ENCODE measurements at regions not wholly inside any gene's neighbourhood (a gene's known extent, or its start where the extent isn't known, plus 50 kb on each side); places are given as distances from the start of the nearest gene placed in this dataset.
A peak's percentile ranks its signal among the peaks of the same experiment; 100 is the strongest.

GRCh38 chr4:182150645-182151044 is 92.6 kb upstream of the TENM3 start:
- Histone ChIP-seq H3K27ac (no peak overlapping the region), H3K4me1 (replicated peaks in 1 of 2) (peaks cover 6 to 31% of the 10 kb centered on the region in 2 donors), H3K4me3 (no peak overlapping the region)
- 54 to 94% (median 84%) methylated on average over 3 of the region's 3 CpGs; no CpG with 5 or more reads in 7 of the 10 experiments for WGBS, 10 experiments
- in situ Hi-C loops (cut with MboI; ENCODE audit: low pct_unique_long_range_greater_than_20kb in 2 of 9, low sequenced_read_pairs in 9 of 9, unreplicated experiment in 9 of 9), result loop anchor here in 1 of 9 experiments (25.0 kb wide), 1 partner anchor 287 kb away; no protein-coding TSS in a partner anchor
- ATAC-seq (replicated peaks in 6 of 8), result peak in 1 of 8 experiments; percentile 56

DNA sequence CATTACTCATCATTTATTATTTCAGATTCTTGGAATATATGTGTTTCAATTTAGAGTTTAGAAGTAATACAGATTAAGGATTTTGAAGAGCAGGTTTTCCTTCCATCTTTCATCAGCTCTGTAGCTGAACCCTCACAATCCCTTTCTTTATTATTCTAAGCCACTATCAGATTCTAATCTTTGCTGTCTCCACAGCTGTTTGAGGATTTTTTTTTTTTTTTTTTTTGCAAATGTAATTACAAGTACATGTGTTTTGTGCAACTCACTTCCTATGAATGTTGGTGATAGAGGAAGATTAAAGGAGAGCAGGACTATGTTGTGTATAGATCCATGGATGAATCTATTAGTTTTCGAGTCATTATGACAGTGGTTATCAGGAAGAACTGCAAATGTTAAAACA is 87.4 kb upstream of the TENM3 start:
- H3K4me1 ChIP-seq (replicated peaks in 1 of 2), result peaks cover 0 to 4% of the 10 kb centered on the region in 2 donors
- ATAC-seq (replicated peaks in 6 of 8), result peak in 2 of 8 experiments; percentile 17 to 39
- H3K27ac ChIP-seq, result no peak overlapping the region
- in situ Hi-C loops (cut with MboI; ENCODE audit: low pct_unique_long_range_greater_than_20kb in 2 of 9, low sequenced_read_pairs in 9 of 9, unreplicated experiment in 9 of 9), result loop anchor here in 1 of 9 experiments (25.0 kb wide), 1 partner anchor 281 kb away; no protein-coding TSS in a partner anchor
- H3K4me3 ChIP-seq, result no peak overlapping the region
- WGBS, 10 experiments, result 0 to 100% (median 89%) methylated on average over 1 of the region's 1 CpG; no CpG with 5 or more reads in 1 of the 10 experiments

DNA sequence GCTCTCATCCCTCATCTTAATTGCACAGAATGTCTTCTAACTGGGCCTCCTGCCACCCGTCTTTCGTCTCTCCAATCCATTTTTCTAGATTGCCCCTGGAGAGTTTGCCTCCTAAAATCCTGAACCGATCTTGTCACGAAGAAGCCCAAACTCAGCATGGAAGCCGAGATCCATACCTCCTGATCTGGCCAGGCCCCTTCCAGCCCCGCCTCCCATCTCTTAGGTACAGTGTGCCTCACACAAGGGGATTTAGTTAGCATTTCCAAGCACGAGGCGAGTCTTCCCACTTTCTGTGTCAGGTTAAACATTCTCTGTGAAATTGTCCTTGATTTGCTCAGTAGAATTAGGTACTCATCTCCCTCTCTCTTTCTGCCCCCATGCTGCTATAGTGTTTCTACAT is 80.0 kb upstream of the TENM3 start:
- no peak overlapping the region for H3K27ac ChIP-seq
- H3K4me3 ChIP-seq, result no peak overlapping the region
- no peak for ATAC-seq (replicated peaks in 6 of 8)
- in situ Hi-C loops (cut with MboI; ENCODE audit: low pct_unique_long_range_greater_than_20kb in 2 of 9, low sequenced_read_pairs in 9 of 9, unreplicated experiment in 9 of 9), result loop anchor here in 1 of 9 experiments (25.0 kb wide), 1 partner anchor 274 kb away; no protein-coding TSS in a partner anchor
- H3K4me1 ChIP-seq (replicated peaks in 1 of 2), result no peaks in the 10 kb centered on the region
- WGBS, 10 experiments, result 21 to 100% (median 74%) methylated on average over 1 to 7 of the region's 8 CpGs

DNA sequence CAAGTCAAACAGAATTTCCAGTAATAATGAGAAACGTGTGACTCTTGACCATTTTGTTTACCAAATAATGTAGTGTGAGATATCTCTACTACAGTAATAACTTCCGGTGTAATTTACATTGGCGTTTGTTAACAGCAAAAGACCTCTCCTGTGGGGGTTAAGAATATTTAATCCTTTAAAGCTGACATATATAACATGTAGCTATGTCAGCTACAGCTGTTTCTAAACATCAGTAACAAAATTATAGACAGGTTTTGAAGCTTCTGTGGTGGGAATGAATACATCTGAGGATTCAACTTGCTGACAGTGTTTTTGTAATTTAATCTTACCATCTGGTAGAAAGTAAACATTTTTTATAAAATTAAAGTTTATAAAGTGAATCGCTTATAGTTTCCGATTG is 73.6 kb upstream of the TENM3 start:
- whole genome bisulfite sequencing, 10 experiments, result 28 to 96% (median 82%) methylated on average over 1 to 5 of the region's 5 CpGs

DNA sequence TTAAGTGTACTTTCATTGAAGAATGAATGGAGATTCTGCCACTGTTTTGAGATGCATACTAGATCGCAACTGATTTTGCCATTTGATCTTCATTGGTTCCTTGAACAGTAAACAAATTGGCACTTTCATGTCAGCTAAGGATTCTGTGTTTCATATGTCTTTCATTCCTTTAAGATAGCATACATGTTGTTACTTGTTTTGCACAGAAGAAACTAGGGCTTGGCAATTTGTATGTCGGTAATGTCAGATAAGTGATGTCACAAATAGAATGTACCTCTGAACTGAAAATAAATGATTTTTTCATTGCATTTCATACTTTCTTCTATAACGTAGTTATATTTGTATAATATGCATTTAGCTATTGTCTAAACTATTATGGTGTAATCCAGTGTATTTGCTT is 73.2 kb upstream of the TENM3 start:
- in situ Hi-C loops (cut with MboI; ENCODE audit: low pct_unique_long_range_greater_than_20kb in 2 of 9, low sequenced_read_pairs in 9 of 9, unreplicated experiment in 9 of 9), result loop anchor here in 1 of 9 experiments (25.0 kb wide), 1 partner anchor 267 kb away; no protein-coding TSS in a partner anchor
- WGBS, 10 experiments, result 48 to 100% (median 78%) methylated on average over 2 to 3 of the region's 3 CpGs; no CpG with 5 or more reads in 1 of the 10 experiments
- Histone ChIP-seq H3K4me1 (replicated peaks in 1 of 2) (peaks cover 0 to 5% of the 10 kb centered on the region in 2 donors), H3K4me3 (no peak overlapping the region), H3K27ac (no peak overlapping the region)
- no peak for ATAC-seq (replicated peaks in 6 of 8)

More for the DNA sequence above, 73.6 kb upstream of the TENM3 start:
- in situ Hi-C loops (cut with MboI; ENCODE audit: low pct_unique_long_range_greater_than_20kb in 2 of 9, low sequenced_read_pairs in 9 of 9, unreplicated experiment in 9 of 9), result loop anchor here in 1 of 9 experiments (25.0 kb wide), 1 partner anchor 268 kb away; no protein-coding TSS in a partner anchor
- ATAC-seq (replicated peaks in 6 of 8), result no peak
- Histone ChIP-seq H3K4me3 (no peak overlapping the region), H3K27ac (no peak overlapping the region), H3K4me1 (replicated peaks in 1 of 2) (peaks cover 0 to 3% of the 10 kb centered on the region in 2 donors)

DNA sequence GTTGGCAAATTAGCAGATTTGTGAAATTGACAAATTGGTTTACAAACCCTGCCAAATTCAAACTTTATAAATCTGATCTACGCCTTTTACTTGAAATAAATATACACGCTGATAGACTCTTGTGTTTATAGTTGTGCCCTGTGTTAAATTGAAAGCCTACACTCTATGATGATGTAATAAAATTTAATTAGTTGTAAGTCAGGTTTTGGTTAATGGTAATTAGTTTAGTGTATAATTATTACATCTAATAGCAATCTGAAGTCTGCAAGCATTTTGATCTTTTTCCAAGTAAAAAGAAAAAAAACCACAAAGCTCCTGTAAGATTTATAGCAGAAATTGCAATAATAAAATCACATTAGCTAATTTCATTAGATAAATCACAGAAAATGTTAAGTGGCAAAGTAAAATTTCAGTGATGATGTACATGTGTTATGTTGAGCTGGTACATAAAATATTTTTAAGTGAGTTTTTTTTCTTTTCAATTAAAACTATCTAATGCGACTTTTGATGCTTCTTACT is 72.7 kb upstream of the TENM3 start:
- WGBS, 10 experiments, result 18 to 100% (median 95%) methylated on average over 1 to 3 of the region's 3 CpGs; no CpG with 5 or more reads in 1 of the 10 experiments
- in situ Hi-C loops (cut with MboI; ENCODE audit: low pct_unique_long_range_greater_than_20kb in 2 of 9, low sequenced_read_pairs in 9 of 9, unreplicated experiment in 9 of 9), result loop anchor here in 1 of 9 experiments (25.0 kb wide), 1 partner anchor 267 kb away; no protein-coding TSS in a partner anchor

GRCh38 chr4:182174979-182175378 is 68.2 kb upstream of the TENM3 start:
- 75 to 100% (median 94%) methylated on average over 1 of the region's 1 CpG; no CpG with 5 or more reads in 2 of the 10 experiments for WGBS, 10 experiments
- ATAC-seq (replicated peaks in 6 of 8), result no peak
- no peak overlapping the region for H3K27ac ChIP-seq
- in situ Hi-C loops (cut with MboI; ENCODE audit: low pct_unique_long_range_greater_than_20kb in 2 of 9, low sequenced_read_pairs in 9 of 9, unreplicated experiment in 9 of 9), result loop anchor here in 1 of 9 experiments (25.0 kb wide), 1 partner anchor 262 kb away; no protein-coding TSS in a partner anchor
- H3K4me3 ChIP-seq, result no peak overlapping the region
- H3K4me1 ChIP-seq (replicated peaks in 1 of 2), result peaks cover 4 to 32% of the 10 kb centered on the region in 2 donors

More for the DNA sequence above, 72.7 kb upstream of the TENM3 start:
- H3K4me1 ChIP-seq (replicated peaks in 1 of 2), result peaks cover 0 to 8% of the 10 kb centered on the region in 2 donors
- no peak overlapping the region for H3K4me3 ChIP-seq
- no peak overlapping the region for H3K27ac ChIP-seq
- ATAC-seq (replicated peaks in 6 of 8), result no peak

GRCh38 chr4:182175788-182176519 is 67.2 kb upstream of the TENM3 start:
- 28 to 91% (median 80%) methylated on average over 3 to 18 of the region's 19 CpGs for WGBS, 10 experiments
- Histone ChIP-seq H3K4me1 (replicated peaks in 1 of 2) (peaks cover 4 to 34% of the 10 kb centered on the region in 2 donors), H3K27ac (no peak overlapping the region), H3K4me3 (no peak overlapping the region)
- peak in 2 of 8 experiments; percentile 18 to 42 for ATAC-seq (replicated peaks in 6 of 8)
- in situ Hi-C loops (cut with MboI; ENCODE audit: low pct_unique_long_range_greater_than_20kb in 2 of 9, low sequenced_read_pairs in 9 of 9, unreplicated experiment in 9 of 9), result no loop called here

GRCh38 chr4:182177166-182177565 is 66.0 kb upstream of the TENM3 start:
- Histone ChIP-seq H3K4me3 (no peak overlapping the region), H3K4me1 (replicated peaks in 1 of 2) (peaks cover 7 to 41% of the 10 kb centered on the region in 2 donors), H3K27ac (no peak overlapping the region)
- in situ Hi-C loops (cut with MboI; ENCODE audit: low pct_unique_long_range_greater_than_20kb in 2 of 9, low sequenced_read_pairs in 9 of 9, unreplicated experiment in 9 of 9), result no loop called here
- 57 to 100% (median 92%) methylated on average over 1 to 6 of the region's 6 CpGs; no CpG with 5 or more reads in 2 of the 10 experiments for WGBS, 10 experiments
- ATAC-seq (replicated peaks in 6 of 8), result no peak

DNA sequence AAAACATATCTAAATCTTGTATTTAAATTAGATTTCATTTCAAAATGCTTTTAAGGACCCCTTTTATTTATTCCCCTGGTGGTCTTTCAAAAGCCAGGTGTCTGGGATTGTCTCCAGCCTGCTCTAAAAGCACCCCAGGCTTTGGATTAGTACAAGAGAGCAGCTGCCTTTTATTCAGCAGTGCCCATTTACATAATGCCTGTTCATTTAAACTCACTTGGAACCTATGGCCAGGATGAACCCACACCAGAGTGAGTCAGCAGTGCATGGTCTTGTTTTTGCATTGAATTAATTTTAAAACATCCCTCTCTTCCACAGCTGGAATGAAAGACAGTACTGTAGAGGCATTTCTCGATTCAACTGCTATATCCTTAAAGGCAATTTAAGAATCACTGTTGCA is 64.1 kb upstream of the TENM3 start:
- Histone ChIP-seq H3K4me1 (replicated peaks in 1 of 2) (peaks cover 7 to 41% of the 10 kb centered on the region in 2 donors), H3K27ac (no peak overlapping the region), H3K4me3 (no peak overlapping the region)
- 0 to 40% (median 14%) methylated on average over 1 of the region's 1 CpG; no CpG with 5 or more reads in 1 of the 10 experiments for WGBS, 10 experiments
- in situ Hi-C loops (cut with MboI; ENCODE audit: low pct_unique_long_range_greater_than_20kb in 2 of 9, low sequenced_read_pairs in 9 of 9, unreplicated experiment in 9 of 9), result no loop called here
- peak; percentile 83 to 99 (median 97) for ATAC-seq (replicated peaks in 6 of 8)

- in situ Hi-C loops (cut with MboI; ENCODE audit: low pct_unique_long_range_greater_than_20kb in 2 of 9, low sequenced_read_pairs in 9 of 9, unreplicated experiment in 9 of 9), result no loop called here
- ATAC-seq (replicated peaks in 6 of 8), result peak in 1 of 8 experiments; percentile 18
- Histone ChIP-seq H3K27ac (no peak overlapping the region), H3K4me3 (no peak overlapping the region), H3K4me1 (replicated peaks in 1 of 2) (peaks cover 7 to 38% of the 10 kb centered on the region in 2 donors)
- WGBS, 10 experiments, result 0 to 44% (median 14%) methylated on average over 1 of the region's 1 CpG; no CpG with 5 or more reads in 2 of the 10 experiments
These were observed 63.5 kb upstream of the TENM3 start for GRCh38 chr4:182179751-182180150.

GRCh38 chr4:182185491-182185890 is 57.7 kb upstream of the TENM3 start:
- Histone ChIP-seq H3K4me3 (no peak overlapping the region), H3K4me1 (replicated peaks in 1 of 2) (peaks cover 12 to 22% of the 10 kb centered on the region in 2 donors), H3K27ac (no peak overlapping the region)
- ATAC-seq (replicated peaks in 6 of 8), result peak in 5 of 8 experiments; percentile 76 to 89 (median 88)
- in situ Hi-C loops (cut with MboI; ENCODE audit: low pct_unique_long_range_greater_than_20kb in 2 of 9, low sequenced_read_pairs in 9 of 9, unreplicated experiment in 9 of 9), result no loop called here
- WGBS, 10 experiments, result 17 to 100% (median 63%) methylated on average over 1 to 6 of the region's 6 CpGs

DNA sequence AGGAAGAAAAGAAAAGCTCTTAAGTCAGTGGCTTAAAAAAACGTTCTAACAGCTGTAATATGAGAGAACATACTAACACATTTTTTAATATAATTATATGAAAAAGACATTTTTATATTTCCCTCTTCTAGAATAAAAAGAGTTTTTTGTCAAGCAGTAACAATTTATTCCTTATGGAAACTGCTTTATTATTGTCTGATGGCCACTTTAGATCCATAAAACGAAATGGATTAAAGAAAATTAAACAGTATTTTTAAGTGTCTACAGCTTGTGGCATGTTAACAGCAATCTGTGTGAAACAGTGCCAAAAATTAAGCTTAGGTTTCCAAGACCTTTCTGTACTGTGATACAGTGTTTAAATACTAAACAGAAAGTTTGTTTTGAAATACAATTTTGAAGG is 55.5 kb upstream of the TENM3 start:
- ATAC-seq (replicated peaks in 6 of 8), result no peak
- in situ Hi-C loops (cut with MboI; ENCODE audit: low pct_unique_long_range_greater_than_20kb in 2 of 9, low sequenced_read_pairs in 9 of 9, unreplicated experiment in 9 of 9), result no loop called here
- WGBS, 10 experiments, result 3 to 88% (median 70%) methylated on average over 1 to 2 of the region's 2 CpGs
- peaks cover 10 to 25% of the 10 kb centered on the region in 2 donors for H3K4me1 ChIP-seq (replicated peaks in 1 of 2)
- H3K4me3 ChIP-seq, result no peak overlapping the region
- no peak overlapping the region for H3K27ac ChIP-seq
